GM04503 (cell line): ENCODE measurements at regions not wholly inside any gene's neighbourhood (a gene's known extent, or its start where the extent isn't known, plus 50 kb on each side); places are given as distances from the start of the nearest gene placed in this dataset.
A peak's percentile ranks its signal among the peaks of the same experiment; 100 is the strongest.
"Not testable (repeated sequence)": the region's sequence is repeated elsewhere in the genome, so short reads cannot be mapped to it uniquely, and the experiment has no call there.

Experiments
- DNase-seq: peaks from one replicate; pipeline ENCODE4 v3.0.0-alpha.2; 2012; ENCODE audit warnings: low read depth

- no peak for DNase-seq
These were observed 384.5 kb downstream of the GPAT3 start for GRCh38 chr4:83920375-83920774.

- DNase-seq = no peak
These were observed 381.7 kb downstream of the GPAT3 start for GRCh38 chr4:83917572-83917971.

GRCh38 chr4:83910693-83911092 is 374.8 kb downstream of the GPAT3 start:
- no peak for DNase-seq

GRCh38 chr4:83906561-83906960 is 370.7 kb downstream of the GPAT3 start:
- DNase-seq = peak; percentile 44

GRCh38 chr4:83905952-83906351 is 370.0 kb downstream of the GPAT3 start:
- DNase-seq = no peak

- DNase-seq = not testable (repeated sequence)
These were observed 367.8 kb downstream of the GPAT3 start for GRCh38 chr4:83903740-83904139.

- DNase-seq = no peak
These were observed 358.9 kb downstream of the GPAT3 start for GRCh38 chr4:83894831-83895230.

- no peak for DNase-seq
These were observed 354.9 kb downstream of the GPAT3 start for GRCh38 chr4:83890816-83891215.

- no peak for DNase-seq
These were observed 354.3 kb downstream of the GPAT3 start for GRCh38 chr4:83890231-83890630.

GRCh38 chr4:83889802-83890201 is 353.9 kb downstream of the GPAT3 start:
- no peak for DNase-seq

GRCh38 chr4:83885256-83886182 is 349.6 kb downstream of the GPAT3 start:
- no peak for DNase-seq

GRCh38 chr4:83876047-83876446 is 340.1 kb downstream of the GPAT3 start:
- no peak for DNase-seq

GRCh38 chr4:83875437-83875836 is 339.5 kb downstream of the GPAT3 start:
- no peak for DNase-seq

GRCh38 chr4:83873996-83874395 is 338.1 kb downstream of the GPAT3 start:
- DNase-seq = no peak

- no peak for DNase-seq
These were observed 334.5 kb downstream of the GPAT3 start for GRCh38 chr4:83870328-83870950.

- DNase-seq = no peak
These were observed 331.1 kb downstream of the GPAT3 start for GRCh38 chr4:83866834-83867621.

GRCh38 chr4:83865417-83866150 is 329.7 kb downstream of the GPAT3 start:
- DNase-seq = no peak

- no peak for DNase-seq
These were observed 328.3 kb downstream of the GPAT3 start for GRCh38 chr4:83864097-83864817.

GRCh38 chr4:83862471-83862870 is 326.6 kb downstream of the GPAT3 start:
- no peak for DNase-seq

GRCh38 chr4:83860200-83860599 is 324.3 kb downstream of the GPAT3 start:
- no peak for DNase-seq

GRCh38 chr4:83858131-83858530 is 322.2 kb downstream of the GPAT3 start:
- DNase-seq = no peak
